Cardiac fibroblast (primary cell): ENCODE measurements at regions not wholly inside any gene's neighbourhood (a gene's known extent, or its start where the extent isn't known, plus 50 kb on each side); places are given as distances from the start of the nearest gene placed in this dataset.

Experiments used
- DNase-seq, 2 donors: peaks; one replicate each; pipeline versions ENCODE4 v3.0.0 to v3.0.0-alpha.2; 2010; ENCODE audit warnings: low read depth in 2 of 2
- H3K4me3 ChIP-seq, 2 donors: replicated peaks in 1 of 2; 1 replicate in 1 of 2; 2 replicates in 1 of 2; pipeline ENCODE4 v1.5.1; 2011; ENCODE audit warnings: low read depth in 2 of 2, low read length in 2 of 2, mild to moderate bottlenecking in 2 of 2, moderate library complexity in 1 of 2
- TF ChIP-seq, protein P1 (sequence below): IDR thresholded peaks from one replicate; pipeline ENCODE4 v1.5.1; 2011; ENCODE audit warnings: low read depth, mild to moderate bottlenecking, low read length, inconsistent platforms

DNA sequence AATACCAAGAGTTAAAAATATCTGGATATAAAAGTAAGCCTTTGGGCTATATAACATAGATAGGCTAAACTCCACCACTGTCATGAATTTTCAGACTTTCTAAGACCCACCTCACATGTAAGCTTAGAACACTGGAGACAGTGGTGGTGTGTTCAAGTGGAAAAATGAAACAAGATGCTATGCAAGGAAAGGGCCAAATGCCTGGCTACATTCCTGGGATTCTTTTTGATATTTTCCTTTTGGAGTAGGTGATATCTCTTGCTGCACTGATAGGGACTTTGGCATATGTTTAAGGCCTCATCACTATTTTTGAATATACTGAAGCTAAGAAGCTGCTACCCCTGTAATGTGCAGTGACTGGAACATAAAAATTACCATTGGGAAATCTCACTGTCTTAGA lies 341.3 kb downstream of the SLC16A7 start:
- TF ChIP-seq, protein P1, sequence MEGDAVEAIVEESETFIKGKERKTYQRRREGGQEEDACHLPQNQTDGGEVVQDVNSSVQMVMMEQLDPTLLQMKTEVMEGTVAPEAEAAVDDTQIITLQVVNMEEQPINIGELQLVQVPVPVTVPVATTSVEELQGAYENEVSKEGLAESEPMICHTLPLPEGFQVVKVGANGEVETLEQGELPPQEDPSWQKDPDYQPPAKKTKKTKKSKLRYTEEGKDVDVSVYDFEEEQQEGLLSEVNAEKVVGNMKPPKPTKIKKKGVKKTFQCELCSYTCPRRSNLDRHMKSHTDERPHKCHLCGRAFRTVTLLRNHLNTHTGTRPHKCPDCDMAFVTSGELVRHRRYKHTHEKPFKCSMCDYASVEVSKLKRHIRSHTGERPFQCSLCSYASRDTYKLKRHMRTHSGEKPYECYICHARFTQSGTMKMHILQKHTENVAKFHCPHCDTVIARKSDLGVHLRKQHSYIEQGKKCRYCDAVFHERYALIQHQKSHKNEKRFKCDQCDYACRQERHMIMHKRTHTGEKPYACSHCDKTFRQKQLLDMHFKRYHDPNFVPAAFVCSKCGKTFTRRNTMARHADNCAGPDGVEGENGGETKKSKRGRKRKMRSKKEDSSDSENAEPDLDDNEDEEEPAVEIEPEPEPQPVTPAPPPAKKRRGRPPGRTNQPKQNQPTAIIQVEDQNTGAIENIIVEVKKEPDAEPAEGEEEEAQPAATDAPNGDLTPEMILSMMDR, result no peak
- no peak for DNase-seq
- no peak overlapping the region for H3K4me3 ChIP-seq

DNA sequence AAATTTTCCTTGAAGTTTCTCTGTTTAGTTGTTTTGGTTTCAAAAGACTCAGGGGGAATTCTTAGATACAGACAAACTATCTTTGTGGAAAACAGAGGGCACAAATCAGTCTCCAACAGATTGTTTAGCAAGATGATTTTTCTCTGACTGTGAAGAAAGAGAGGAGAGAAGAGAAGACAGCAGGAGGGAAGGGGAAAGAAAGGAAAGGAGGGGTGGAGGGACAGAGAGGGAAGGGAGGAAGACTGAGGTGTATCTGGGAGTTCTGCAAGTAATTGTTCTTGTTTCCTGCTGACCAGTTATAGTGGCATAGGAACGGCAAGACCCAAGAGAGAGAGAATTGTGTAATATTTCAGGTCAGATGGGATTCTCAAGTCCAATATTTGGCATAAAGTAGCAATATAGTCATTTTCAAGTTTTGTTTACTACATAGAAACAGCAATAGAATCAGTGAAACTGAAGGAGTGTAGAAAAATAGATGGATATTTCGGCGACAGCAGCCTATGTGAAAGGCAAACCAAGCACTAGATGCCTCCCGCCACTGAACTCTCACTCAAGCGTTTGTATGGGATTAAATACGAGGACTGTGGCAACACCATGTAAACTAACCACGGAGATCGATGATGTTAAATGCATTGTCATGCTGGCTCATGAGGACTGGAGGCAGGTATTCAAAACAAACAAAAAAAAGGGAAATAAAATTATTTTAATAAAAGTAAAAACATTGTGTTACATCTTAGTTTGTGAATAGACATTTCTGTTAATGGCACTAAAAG lies 342.5 kb downstream of the SLC16A7 start:
- H3K4me3 ChIP-seq, result no peak overlapping the region
- TF ChIP-seq, protein P1, result no peak
- no peak for DNase-seq

DNA sequence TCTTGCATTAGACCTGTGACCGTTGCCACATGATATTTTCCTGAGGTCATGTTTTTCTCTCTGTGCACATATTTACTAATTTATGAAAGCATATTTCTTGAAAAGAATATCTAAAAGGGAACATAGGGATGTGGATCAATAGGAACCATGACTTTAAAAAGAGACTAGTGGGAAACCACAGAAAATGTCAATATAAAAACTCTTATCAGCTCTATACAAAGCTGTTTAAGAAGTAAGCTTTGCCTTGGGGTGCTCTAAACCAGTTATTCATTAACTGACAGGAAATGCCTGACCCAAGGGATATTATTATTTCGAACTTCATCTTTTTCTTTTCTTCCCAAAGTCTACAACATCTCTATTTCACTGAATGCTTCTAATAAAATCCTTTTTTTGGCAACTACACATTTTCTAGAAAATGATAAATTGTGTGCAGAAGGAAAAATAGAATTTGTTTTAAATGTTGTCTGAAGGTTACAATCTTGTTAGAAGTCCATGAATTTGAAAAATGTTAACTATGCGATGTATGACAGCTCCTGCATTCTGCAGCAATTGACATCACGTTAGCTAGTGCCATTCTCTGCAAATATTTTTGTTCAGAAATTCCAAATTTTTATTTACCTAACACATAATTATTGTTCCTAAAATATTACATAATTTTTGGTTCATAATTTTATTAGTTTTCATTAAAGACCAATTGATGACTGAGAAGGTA lies 345.0 kb downstream of the SLC16A7 start:
- TF ChIP-seq, protein P1, result no peak
- DNase-seq, result no peak
- H3K4me3 ChIP-seq, result no peak overlapping the region

DNA sequence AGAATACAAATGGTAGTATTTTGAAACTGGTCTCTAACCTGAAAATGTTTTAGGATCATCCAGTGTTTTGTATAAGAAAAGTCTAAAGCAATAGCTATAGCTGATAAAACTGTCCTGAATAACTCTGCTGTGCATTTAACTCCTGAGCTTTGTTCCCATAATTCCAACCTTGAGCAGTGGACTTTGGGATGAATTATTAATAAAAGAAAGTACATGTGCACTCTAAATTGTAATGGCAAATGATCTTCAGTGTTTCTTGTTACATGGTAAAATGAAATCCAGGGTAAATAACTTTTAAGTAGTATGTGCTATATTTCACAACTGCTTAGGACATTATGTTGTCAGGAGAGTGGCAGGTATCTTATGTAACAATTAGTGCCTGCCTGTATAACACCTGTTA lies 345.6 kb downstream of the SLC16A7 start:
- TF ChIP-seq, protein P1, result no peak
- no peak for DNase-seq

DNA sequence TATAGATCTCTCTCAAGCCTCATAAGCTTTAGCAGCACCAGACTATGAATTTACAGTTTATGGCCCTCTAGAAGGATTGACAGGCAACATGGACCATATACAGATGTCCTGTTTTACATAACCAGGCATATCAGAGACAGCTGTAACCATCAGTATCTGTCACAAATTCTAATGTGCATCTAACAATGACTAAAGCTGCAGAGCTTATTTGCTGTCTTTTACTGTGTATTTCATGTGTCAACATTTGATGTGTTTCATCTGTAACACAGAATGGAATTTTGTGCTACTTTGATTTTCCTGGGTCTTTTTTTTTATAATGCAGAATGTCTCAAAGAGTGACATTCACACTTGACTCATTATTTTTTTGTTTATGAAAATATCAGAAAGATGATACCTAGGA lies 348.3 kb downstream of the SLC16A7 start:
- TF ChIP-seq, protein P1, result no peak
- no peak overlapping the region for H3K4me3 ChIP-seq
- DNase-seq, result no peak

More for the DNA sequence above, 345.6 kb downstream of the SLC16A7 start:
- no peak overlapping the region for H3K4me3 ChIP-seq

DNA sequence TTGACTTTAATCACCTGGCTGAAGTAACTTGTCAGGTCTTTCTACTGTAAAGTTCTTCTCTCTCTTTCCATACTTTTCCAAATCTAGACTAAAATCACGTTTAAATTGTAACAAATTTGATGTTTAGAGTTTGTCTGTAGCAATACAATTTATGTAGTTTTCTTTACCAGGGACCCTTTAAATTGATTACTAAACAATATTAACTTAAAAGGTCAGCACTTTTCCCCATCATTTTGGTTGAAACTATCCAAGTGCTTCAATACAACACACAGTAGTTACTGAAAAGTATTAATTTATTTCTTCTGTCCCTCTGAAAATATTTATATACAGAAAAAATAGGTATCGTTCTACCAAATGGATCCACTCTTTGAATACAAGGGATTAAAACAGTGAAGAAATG lies 350.8 kb downstream of the SLC16A7 start:
- H3K4me3 ChIP-seq, result no peak overlapping the region
- DNase-seq, result no peak
- TF ChIP-seq, protein P1, result no peak
